ENCODE measurements at regions not wholly inside any gene's neighbourhood (a gene's known extent, or its start where the extent isn't known, plus 50 kb on each side); places are given as distances from the start of the nearest gene placed in this dataset.

DNA sequence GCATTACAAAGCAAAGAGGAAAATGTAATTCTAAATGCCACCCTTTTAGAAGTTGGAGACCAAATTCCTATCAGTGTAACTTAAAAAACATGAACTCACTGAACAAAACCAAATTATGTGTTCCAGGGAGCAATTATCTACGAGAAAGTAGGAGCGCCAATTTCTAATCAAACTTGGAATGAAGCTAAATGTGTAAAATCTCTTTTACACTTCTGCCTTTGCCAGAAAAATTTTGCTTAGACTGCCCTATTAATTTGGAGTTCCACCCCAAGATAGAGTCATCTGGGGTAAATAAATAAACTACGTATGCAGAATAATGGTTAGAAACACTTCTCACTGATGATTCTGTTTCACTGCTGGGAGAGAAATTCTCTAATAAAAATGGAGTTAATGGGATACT is 825.6 kb downstream of the MTRR start:
- TF ChIP-seq, protein P1, sequence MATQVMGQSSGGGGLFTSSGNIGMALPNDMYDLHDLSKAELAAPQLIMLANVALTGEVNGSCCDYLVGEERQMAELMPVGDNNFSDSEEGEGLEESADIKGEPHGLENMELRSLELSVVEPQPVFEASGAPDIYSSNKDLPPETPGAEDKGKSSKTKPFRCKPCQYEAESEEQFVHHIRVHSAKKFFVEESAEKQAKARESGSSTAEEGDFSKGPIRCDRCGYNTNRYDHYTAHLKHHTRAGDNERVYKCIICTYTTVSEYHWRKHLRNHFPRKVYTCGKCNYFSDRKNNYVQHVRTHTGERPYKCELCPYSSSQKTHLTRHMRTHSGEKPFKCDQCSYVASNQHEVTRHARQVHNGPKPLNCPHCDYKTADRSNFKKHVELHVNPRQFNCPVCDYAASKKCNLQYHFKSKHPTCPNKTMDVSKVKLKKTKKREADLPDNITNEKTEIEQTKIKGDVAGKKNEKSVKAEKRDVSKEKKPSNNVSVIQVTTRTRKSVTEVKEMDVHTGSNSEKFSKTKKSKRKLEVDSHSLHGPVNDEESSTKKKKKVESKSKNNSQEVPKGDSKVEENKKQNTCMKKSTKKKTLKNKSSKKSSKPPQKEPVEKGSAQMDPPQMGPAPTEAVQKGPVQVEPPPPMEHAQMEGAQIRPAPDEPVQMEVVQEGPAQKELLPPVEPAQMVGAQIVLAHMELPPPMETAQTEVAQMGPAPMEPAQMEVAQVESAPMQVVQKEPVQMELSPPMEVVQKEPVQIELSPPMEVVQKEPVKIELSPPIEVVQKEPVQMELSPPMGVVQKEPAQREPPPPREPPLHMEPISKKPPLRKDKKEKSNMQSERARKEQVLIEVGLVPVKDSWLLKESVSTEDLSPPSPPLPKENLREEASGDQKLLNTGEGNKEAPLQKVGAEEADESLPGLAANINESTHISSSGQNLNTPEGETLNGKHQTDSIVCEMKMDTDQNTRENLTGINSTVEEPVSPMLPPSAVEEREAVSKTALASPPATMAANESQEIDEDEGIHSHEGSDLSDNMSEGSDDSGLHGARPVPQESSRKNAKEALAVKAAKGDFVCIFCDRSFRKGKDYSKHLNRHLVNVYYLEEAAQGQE (IDR thresholded peaks at IDR 0.05; ENCODE audit: low read depth, low read length): no peak
- TF ChIP-seq, protein P2, sequence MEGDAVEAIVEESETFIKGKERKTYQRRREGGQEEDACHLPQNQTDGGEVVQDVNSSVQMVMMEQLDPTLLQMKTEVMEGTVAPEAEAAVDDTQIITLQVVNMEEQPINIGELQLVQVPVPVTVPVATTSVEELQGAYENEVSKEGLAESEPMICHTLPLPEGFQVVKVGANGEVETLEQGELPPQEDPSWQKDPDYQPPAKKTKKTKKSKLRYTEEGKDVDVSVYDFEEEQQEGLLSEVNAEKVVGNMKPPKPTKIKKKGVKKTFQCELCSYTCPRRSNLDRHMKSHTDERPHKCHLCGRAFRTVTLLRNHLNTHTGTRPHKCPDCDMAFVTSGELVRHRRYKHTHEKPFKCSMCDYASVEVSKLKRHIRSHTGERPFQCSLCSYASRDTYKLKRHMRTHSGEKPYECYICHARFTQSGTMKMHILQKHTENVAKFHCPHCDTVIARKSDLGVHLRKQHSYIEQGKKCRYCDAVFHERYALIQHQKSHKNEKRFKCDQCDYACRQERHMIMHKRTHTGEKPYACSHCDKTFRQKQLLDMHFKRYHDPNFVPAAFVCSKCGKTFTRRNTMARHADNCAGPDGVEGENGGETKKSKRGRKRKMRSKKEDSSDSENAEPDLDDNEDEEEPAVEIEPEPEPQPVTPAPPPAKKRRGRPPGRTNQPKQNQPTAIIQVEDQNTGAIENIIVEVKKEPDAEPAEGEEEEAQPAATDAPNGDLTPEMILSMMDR (IDR thresholded peaks at IDR 0.05): no peak
- TF ChIP-seq RAD21 (IDR thresholded peaks at IDR 0.05; ENCODE audit: low read length) (no peak), SIN3A (IDR thresholded peaks at IDR 0.05; ENCODE audit: borderline replicate concordance, low read depth, low read length) (no peak), RFX5 (IDR thresholded peaks at IDR 0.05; ENCODE audit: low read length) (no peak), TAF1 (IDR thresholded peaks at IDR 0.05; ENCODE audit: borderline replicate concordance, low read depth, low read length) (no peak), RXRA (IDR thresholded peaks at IDR 0.05; ENCODE audit: borderline replicate concordance, low read depth) (no peak), FOXM1 (IDR thresholded peaks at IDR 0.05; ENCODE audit: low read depth) (no peak), FOSL2 (IDR thresholded peaks at IDR 0.05; ENCODE audit: borderline replicate concordance, low read depth) (no peak), EZH2phosphoT487 (IDR thresholded peaks at IDR 0.05; ENCODE audit: borderline replicate concordance, low read depth) (no peak)

Data from SK-N-SH (cell line).